Testis (tissue), 2 donors: ENCODE measurements at regions not wholly inside any gene's neighbourhood (a gene's known extent, or its start where the extent isn't known, plus 50 kb on each side); places are given as distances from the start of the nearest gene placed in this dataset.

Experiments
- POLR2A ChIP-seq: fragments of 450-650 bp; IDR thresholded peaks from one replicate; pipeline ENCODE4 v1.6.1; 2017; ENCODE audit warnings: antibody characterized with exemption, mild to moderate bottlenecking, moderate library complexity
- TF ChIP-seq, protein P1 (sequence below), 3 experiments: fragments of 450-650 bp in 2 of 3; fragments of 200-600 bp in 1 of 3; sonication (generic) in 1 of 3; IDR thresholded peaks; one replicate each; pipeline ENCODE4 v1.5.1; 2016 to 2019; ENCODE audit warnings: antibody characterized with exemption in 3 of 3, mild to moderate bottlenecking in 2 of 3, moderate library complexity in 1 of 3

GRCh38 chr12:13443498-13443897 lies 247.0 kb downstream of the EMP1 start:
- TF ChIP-seq, protein P1, sequence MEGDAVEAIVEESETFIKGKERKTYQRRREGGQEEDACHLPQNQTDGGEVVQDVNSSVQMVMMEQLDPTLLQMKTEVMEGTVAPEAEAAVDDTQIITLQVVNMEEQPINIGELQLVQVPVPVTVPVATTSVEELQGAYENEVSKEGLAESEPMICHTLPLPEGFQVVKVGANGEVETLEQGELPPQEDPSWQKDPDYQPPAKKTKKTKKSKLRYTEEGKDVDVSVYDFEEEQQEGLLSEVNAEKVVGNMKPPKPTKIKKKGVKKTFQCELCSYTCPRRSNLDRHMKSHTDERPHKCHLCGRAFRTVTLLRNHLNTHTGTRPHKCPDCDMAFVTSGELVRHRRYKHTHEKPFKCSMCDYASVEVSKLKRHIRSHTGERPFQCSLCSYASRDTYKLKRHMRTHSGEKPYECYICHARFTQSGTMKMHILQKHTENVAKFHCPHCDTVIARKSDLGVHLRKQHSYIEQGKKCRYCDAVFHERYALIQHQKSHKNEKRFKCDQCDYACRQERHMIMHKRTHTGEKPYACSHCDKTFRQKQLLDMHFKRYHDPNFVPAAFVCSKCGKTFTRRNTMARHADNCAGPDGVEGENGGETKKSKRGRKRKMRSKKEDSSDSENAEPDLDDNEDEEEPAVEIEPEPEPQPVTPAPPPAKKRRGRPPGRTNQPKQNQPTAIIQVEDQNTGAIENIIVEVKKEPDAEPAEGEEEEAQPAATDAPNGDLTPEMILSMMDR (IDR thresholded peaks at IDR 0.05): no peak
- TF ChIP-seq POLR2A: no peak
